Hepatocyte (in vitro differentiated cells): ENCODE measurements at regions not wholly inside any gene's neighbourhood (a gene's known extent, or its start where the extent isn't known, plus 50 kb on each side); places are given as distances from the start of the nearest gene placed in this dataset.

Source experiments
- EZH2 ChIP-seq: fragments of 200-600 bp; sonication (generic); IDR thresholded peaks from 2 replicates; pipeline ENCODE4 v1.6.1; 2016; ENCODE audit warnings: antibody characterized with exemption, mild to moderate bottlenecking, borderline replicate concordance
- EZH2phosphoT487 ChIP-seq: fragments of 200-600 bp; sonication (generic); IDR thresholded peaks from one replicate; pipeline ENCODE4 v1.6.1; 2018; ENCODE audit warnings: antibody characterized with exemption, mild to moderate bottlenecking, low read depth, moderate library complexity; ENCODE audit not compliant: unreplicated experiment, severe bottlenecking
- TF ChIP-seq, protein P1 (sequence below): fragments of 200-600 bp; sonication (generic); IDR thresholded peaks from 2 replicates; pipeline ENCODE4 v1.5.1; 2016; ENCODE audit warnings: antibody characterized with exemption, mild to moderate bottlenecking; ENCODE audit not compliant: poor library complexity

- TF ChIP-seq, protein P1, sequence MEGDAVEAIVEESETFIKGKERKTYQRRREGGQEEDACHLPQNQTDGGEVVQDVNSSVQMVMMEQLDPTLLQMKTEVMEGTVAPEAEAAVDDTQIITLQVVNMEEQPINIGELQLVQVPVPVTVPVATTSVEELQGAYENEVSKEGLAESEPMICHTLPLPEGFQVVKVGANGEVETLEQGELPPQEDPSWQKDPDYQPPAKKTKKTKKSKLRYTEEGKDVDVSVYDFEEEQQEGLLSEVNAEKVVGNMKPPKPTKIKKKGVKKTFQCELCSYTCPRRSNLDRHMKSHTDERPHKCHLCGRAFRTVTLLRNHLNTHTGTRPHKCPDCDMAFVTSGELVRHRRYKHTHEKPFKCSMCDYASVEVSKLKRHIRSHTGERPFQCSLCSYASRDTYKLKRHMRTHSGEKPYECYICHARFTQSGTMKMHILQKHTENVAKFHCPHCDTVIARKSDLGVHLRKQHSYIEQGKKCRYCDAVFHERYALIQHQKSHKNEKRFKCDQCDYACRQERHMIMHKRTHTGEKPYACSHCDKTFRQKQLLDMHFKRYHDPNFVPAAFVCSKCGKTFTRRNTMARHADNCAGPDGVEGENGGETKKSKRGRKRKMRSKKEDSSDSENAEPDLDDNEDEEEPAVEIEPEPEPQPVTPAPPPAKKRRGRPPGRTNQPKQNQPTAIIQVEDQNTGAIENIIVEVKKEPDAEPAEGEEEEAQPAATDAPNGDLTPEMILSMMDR: no peak
- TF ChIP-seq EZH2phosphoT487 (no peak), EZH2 (no peak)
Measured at GRCh38 chr2:144865670-144866069, 345.8 kb upstream of the ZEB2 start.
